GM12892 (cell line): ENCODE measurements at regions not wholly inside any gene's neighbourhood (a gene's known extent, or its start where the extent isn't known, plus 50 kb on each side); places are given as distances from the start of the nearest gene placed in this dataset.

Experiments used
- POLR2A ChIP-seq: IDR thresholded peaks from 2 replicates; pipeline ENCODE4 v1.6.1; 2011; ENCODE audit warnings: low read depth, low read length, control low read depth
- POLR2AphosphoS5 ChIP-seq: IDR thresholded peaks from 2 replicates; pipeline ENCODE4 v1.6.1; 2011; ENCODE audit warnings: low read depth, low read length, control low read depth

DNA sequence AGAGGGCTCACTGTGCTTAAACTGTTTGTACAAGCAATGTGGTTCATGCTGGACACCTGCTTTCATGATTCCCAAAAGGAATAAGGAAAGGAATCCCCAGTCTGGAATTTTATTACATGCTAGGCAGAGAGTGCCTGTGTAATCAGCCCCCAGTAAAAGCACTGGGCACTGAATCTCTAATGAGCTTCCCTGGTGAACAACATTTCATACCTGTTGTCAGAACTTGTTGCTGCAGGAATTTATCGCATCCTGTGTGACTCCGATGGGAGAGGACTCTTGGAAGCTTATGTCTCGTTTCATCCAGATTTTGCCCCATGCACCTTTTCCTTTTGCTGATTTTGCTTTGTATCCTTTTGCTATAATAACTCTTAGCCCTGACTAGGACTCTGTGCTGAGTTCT lies 190.2 kb upstream of the HMGA2 start:
- TF ChIP-seq POLR2A (no peak), POLR2AphosphoS5 (no peak)
